ENCODE measurements at regions not wholly inside any gene's neighbourhood (a gene's known extent, or its start where the extent isn't known, plus 50 kb on each side); places are given as distances from the start of the nearest gene placed in this dataset.

GRCh38 chr9:18074041-18074440 lies 399.9 kb upstream of the ADAMTSL1 start:
- DNase-seq (ENCODE audit: low spot score), result no peak

- DNase-seq (ENCODE audit: low spot score), result no peak
Observed at GRCh38 chr9:18075253-18075952, 398.6 kb upstream of the ADAMTSL1 start.

- no peak for DNase-seq (ENCODE audit: low spot score)
Observed at GRCh38 chr9:18077941-18078678, 395.8 kb upstream of the ADAMTSL1 start.

GRCh38 chr9:18092138-18092537 lies 381.8 kb upstream of the ADAMTSL1 start:
- no peak for DNase-seq (ENCODE audit: low spot score)

- no peak for DNase-seq (ENCODE audit: low spot score)
Observed at GRCh38 chr9:18106006-18106560, 367.9 kb upstream of the ADAMTSL1 start.

- DNase-seq (ENCODE audit: low spot score), result no peak
Observed at GRCh38 chr9:18109675-18110074, 364.3 kb upstream of the ADAMTSL1 start.

GRCh38 chr9:18111146-18111545 lies 362.8 kb upstream of the ADAMTSL1 start:
- no peak for DNase-seq (ENCODE audit: low spot score)

- DNase-seq (ENCODE audit: low spot score), result no peak
Observed at GRCh38 chr9:18114559-18115475, 359.1 kb upstream of the ADAMTSL1 start.

GRCh38 chr9:18118268-18118667 lies 355.7 kb upstream of the ADAMTSL1 start:
- DNase-seq (ENCODE audit: low spot score), result no peak

- no peak for DNase-seq (ENCODE audit: low spot score)
Observed at GRCh38 chr9:18122171-18122570, 351.8 kb upstream of the ADAMTSL1 start.

GRCh38 chr9:18124760-18125159 lies 349.2 kb upstream of the ADAMTSL1 start:
- DNase-seq (ENCODE audit: low spot score), result no peak

GRCh38 chr9:18126831-18127498 lies 347.0 kb upstream of the ADAMTSL1 start:
- no peak for DNase-seq (ENCODE audit: low spot score)

GRCh38 chr9:18127499-18127875 lies 346.5 kb upstream of the ADAMTSL1 start:
- DNase-seq (ENCODE audit: low spot score), result no peak

- no peak for DNase-seq (ENCODE audit: low spot score)
Observed at GRCh38 chr9:18129809-18130334, 344.1 kb upstream of the ADAMTSL1 start.

GRCh38 chr9:18136354-18136994 lies 337.5 kb upstream of the ADAMTSL1 start:
- DNase-seq (ENCODE audit: low spot score), result no peak

- no peak for DNase-seq (ENCODE audit: low spot score)
Observed at GRCh38 chr9:18137815-18138214, 336.1 kb upstream of the ADAMTSL1 start.

- no peak for DNase-seq (ENCODE audit: low spot score)
Observed at GRCh38 chr9:18138656-18139055, 335.3 kb upstream of the ADAMTSL1 start.

- no peak for DNase-seq (ENCODE audit: low spot score)
Observed at GRCh38 chr9:18141681-18142080, 332.3 kb upstream of the ADAMTSL1 start.

- DNase-seq (ENCODE audit: low spot score), result no peak
Observed at GRCh38 chr9:18143073-18143745, 330.7 kb upstream of the ADAMTSL1 start.

GRCh38 chr9:18146329-18146728 lies 327.6 kb upstream of the ADAMTSL1 start:
- no peak for DNase-seq (ENCODE audit: low spot score)
